ENCODE measurements at regions not wholly inside any gene's neighbourhood (a gene's known extent, or its start where the extent isn't known, plus 50 kb on each side); places are given as distances from the start of the nearest gene placed in this dataset.
"Not testable (repeated sequence)": the region's sequence is repeated elsewhere in the genome, so short reads cannot be mapped to it uniquely, and the experiment has no call there.

DNA sequence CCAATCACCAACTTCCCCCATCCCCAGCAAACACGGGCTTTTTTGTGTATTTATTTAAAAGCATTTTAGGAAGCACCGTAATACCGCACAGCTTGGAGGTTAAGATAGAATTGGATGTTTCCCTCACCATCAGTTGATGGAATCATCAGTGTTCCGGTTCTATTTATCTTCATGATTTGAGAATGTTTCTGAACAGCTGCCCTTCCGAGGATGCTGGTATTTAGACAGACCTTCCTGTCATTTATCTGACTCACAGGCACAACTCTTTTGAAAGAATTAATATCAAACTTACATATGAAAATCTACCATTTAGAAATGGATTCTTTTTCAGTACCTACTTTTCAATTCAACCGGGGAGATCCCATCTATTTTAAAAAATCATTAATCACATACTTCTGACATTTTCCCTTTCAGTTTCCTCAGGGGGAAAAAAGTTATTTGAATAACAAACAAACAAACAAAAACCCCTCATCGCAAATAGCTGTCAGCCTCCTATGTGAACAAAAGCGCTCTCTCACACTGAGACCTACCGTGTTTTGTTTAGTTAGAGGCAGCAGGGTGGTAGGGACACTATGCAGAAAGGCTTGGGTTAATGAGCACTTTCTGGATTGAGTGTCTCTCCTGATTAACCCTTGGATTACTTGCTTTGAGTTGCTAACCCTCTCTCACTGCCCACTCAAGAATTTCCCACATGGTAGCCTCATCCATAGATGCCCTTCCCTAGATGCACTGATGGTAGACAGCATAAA is 189.3 kb downstream of the TM9SF2 start:
- Histone ChIP-seq H3K4me3 (no peak overlapping the region), H3K27ac (peak overlapping the region in 1 of 21 experiments; percentile 12)

DNA sequence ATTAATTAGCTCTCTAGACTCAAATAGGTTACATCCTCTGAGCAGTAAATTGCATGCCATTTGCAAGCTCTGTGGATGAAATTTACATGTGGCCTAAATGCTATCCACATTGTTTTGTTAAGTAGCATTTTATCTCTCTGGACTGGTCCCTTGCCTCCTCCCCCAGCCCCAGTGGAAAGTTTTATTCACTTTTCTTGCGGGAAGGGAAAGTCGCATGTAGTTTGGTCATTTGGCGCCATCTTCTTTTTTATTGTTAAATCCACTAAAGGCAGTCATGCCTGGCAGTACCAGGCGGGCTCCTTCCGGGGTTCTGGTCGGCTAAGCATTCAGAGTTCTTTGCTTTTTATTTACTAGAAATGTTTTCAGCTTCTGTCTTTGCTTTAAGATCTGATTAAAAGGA is 188.7 kb downstream of the TM9SF2 start:
- Histone ChIP-seq H3K27ac (peak overlapping the region in 1 of 21 experiments; percentile 12), H3K4me3 (no peak overlapping the region)

DNA sequence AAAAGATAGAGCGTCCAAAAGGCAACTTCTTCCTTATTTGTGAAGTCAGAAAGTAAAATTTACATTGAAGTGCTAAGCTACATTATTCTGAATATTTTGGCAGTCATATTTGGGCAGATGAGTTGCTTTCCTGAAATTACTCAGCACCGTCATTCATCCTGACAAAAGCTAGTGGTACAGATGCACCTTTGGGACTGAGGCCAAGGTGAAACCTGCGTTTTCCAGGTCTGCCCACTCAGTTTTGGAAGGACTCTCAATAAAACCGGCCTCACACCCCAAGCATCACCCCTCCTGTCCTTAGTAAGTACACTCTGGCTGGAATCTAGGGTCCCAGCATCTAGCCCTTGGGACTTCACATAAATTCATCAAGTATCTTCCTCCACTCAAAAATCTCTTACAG is 187.5 kb downstream of the TM9SF2 start:
- H3K4me3 ChIP-seq = no peak overlapping the region
- peak overlapping the region in 1 of 21 experiments; percentile 5 for H3K27ac ChIP-seq

DNA sequence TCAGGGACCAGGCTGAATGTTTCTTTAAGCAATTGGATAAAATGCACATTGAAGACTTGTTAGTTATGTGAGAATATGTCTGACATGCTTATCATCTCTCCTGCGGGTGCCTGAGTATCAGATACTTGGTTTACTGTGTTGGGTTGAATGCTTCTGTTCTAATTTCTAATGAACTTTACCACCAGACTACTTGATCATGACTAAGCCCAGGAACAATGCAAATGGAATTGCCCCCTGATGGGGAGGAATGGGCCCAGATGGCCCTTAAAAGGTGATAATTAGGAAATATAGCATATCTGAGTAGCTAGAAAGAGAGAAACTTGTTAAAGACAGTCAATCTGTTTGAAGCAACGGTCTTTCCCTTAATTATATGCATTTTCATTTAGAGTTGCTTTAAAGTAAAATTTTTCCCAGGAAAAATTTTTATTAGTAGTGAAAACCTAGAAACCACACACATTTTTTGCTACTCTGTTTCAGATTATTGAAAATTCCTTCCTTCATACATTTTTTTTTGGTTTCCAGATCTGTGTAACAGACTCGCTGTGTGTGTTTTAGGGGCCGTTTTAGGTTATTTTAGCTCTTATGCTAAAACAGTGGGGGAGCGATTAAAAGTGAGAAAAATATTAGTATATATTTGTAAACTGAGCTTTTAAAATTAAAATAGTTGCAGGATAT is 186.6 kb downstream of the TM9SF2 start:
- Histone ChIP-seq H3K27ac (peak overlapping the region in 4 of 21 experiments; percentile 23 to 36 (median 32)), H3K4me3 (no peak overlapping the region)

DNA sequence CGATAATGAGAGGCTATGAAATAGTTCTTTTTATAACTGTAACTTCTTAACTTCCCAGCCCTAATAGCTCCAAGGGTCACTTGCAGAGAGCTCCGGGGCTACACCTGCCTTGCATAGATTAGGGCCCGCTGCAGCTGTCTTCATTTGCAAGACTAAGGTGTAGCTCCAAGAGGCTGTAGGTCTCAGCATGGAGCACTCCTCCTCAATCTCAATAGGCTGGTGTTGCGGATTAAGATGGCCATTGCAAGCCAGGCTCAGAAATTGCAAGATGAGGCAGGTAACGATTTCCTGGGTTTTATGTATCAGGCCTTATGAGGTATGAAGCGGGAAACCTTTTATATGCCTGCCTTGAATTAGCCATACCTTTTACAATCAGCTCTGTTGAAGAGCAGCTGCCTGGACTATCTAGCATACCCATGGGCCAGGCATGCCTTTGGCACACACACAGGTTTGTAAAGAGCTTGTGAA is 185.7 kb downstream of the TM9SF2 start:
- Histone ChIP-seq H3K27ac (peak overlapping the region in 3 of 21 experiments; percentile 23 to 36 (median 29)), H3K4me3 (no peak overlapping the region)

DNA sequence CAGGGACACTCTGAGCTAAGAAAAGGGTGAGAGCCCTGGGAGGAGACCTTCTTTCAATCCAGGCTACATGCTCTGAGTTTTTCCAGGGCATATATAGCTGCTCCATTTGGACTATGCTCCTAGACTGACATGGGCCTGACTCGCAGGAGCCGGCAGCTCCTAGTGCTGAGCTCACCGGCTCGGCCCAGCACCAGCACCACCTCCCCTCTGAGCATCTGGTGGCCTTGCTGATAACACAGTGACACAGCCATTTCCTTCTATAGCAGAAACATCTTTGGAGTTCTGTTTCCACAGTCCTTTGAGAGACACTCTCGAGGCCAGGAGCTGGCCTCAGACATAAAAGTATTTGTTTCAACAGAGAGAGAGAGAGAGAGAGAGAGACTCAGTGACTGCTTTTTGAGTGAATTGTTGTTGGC is 184.9 kb downstream of the TM9SF2 start:
- peak overlapping the region in 2 of 21 experiments; percentile 29 to 36 for H3K27ac ChIP-seq
- no peak overlapping the region for H3K4me3 ChIP-seq

DNA sequence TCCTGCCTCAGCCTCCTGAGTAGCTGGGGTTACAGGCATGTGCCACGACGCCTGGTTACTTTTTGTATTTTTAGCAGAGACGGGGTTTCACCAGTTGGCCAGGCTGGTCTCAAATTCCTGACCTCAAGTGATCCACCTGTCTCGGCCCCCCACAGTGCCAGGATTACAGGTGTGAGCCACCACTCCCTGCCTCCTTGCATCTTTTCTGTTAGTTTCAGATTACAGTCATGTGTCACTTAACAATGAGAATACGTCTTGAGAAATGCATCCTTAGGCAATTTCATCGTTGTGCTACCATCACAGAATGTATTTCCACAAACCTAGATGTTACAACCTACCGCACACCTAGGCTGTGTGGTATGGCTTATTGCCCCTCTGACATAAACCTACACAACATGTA is 180.4 kb downstream of the TM9SF2 start:
- no peak overlapping the region for H3K27ac ChIP-seq
- H3K4me3 ChIP-seq = no peak overlapping the region

DNA sequence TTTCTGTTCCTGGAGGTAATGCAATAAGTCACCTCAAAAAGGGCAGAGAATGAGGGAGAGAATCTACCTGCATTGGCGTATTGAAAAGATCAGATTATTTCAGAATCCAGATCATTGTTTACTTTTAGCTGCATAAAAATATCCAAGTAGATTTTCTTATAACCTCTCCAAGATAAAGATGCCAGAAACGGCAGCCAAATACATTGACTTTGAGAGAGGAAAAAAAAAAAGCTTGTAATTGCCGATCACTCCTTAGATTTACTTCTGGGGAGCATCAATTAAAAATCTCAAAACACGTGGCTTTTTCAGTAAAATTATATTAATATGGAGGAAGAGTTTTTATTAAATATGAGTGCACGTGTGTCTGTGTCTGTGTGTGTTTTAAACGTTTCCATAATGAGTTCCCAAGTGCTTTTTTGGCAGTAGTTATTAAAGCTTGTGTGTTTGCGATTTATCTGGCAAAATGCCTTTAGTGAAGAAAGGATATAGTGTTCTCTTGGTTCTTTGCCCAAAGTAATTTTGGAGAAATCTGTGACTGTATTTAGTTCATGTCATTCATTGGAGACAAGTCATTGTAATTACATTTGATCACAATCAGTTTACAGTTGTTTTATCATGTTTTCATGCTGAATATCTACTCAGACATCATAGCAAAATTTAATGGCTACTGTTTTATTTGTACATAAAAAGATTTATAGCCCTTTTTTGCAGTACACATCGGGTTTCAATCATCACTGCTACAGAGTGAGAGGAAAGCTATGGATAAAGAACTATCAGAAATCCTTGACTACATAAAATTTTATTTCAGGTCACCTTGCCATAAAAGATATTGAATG is 176.1 kb downstream of the TM9SF2 start:
- no peak overlapping the region for H3K4me3 ChIP-seq

DNA sequence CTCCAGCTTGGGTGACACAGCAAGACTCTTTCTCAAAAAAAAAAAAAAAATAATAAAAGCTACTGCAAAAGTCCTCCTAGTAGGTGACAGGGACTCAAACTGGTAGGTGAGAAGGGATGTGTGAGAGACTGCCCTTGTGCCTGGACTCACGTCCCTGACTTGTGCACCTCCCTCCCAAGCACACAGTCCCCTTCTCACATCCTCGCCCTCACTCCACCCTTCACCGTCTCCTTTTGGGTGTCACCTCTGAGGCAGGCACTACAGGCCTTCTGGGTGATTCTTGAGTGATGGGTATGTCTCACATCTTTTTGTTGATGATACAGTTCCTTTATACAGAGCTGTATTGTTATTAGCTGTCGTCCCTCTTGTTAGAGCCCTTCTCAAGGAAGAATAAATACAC is 170.5 kb downstream of the TM9SF2 start:
- Histone ChIP-seq H3K27ac (no peak overlapping the region), H3K4me3 (no peak overlapping the region)

More for the DNA sequence above, 176.1 kb downstream of the TM9SF2 start:
- H3K27ac ChIP-seq = no peak overlapping the region

DNA sequence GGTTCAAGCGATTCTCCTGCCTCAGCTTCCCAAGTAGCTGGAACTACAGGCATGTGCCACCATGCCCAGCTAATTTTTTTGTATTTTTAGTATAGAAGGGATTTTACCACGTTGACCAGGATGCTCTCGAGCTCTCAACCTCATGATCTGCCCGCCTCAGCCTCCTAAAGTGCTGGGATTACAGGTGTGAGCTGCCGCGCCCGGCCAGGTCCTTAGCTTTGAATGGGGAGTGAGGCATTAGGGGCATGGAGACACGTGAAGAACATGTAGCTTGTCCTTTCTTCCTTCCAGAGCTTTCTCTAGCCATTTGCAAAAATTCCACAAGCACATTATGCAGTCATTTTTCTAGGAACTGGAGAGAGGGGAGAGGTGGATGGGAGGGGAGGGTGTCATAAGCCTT is 167.8 kb downstream of the TM9SF2 start:
- H3K4me3 ChIP-seq, H3K27ac ChIP-seq: not testable (repeated sequence)

DNA sequence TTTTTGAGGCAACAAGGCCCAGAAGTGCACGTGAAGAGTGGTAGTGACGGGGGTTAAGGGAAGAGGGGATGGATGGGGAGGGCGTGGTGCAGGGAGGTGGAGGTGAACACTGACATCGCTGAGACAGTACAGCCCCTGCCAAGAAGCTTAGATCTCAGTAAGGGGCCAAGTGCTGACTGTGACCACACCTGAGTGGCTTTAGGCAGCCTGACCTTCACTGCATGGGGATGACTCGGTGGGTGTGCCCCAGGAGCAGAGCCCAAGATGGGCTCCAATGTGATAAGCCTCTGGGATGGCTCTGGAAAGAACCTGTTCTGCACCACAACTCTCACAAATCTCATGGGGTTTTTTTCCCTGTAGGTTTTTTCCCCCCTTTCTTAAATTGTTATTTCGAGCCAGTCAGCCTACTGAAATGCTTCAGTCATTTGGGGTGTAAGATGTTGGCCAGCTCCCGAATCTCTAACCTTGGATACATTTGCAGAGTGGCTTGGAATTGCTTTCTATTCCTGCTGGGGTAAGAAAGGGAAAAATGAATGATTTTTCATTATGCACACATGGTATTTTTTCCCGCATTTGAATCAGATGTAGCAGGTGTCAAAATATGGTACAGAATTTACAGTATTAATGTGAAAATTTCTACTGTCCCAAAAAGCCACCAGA is 165.0 kb downstream of the TM9SF2 start:
- no peak overlapping the region for H3K27ac ChIP-seq
- H3K4me3 ChIP-seq = no peak overlapping the region

DNA sequence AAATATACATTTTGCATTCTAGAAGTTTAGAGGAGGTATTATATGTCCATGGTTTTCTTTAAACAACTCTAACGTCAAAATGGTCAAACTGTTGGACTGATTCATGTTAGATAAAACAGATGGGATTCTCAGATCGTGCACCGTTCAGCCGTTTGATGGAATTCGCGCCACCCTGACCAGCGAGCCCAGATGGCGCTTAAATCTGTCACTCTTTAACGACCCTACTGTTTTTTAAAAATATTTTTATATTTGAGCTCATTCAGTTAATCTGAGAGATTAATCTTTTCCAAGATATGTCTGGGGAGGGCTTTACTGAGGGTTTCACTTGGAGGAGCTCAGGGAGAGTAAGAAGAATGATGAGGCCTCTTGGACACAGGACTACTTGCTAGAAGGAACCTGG is 164.4 kb downstream of the TM9SF2 start:
- no peak overlapping the region for H3K27ac ChIP-seq
- H3K4me3 ChIP-seq = no peak overlapping the region

DNA sequence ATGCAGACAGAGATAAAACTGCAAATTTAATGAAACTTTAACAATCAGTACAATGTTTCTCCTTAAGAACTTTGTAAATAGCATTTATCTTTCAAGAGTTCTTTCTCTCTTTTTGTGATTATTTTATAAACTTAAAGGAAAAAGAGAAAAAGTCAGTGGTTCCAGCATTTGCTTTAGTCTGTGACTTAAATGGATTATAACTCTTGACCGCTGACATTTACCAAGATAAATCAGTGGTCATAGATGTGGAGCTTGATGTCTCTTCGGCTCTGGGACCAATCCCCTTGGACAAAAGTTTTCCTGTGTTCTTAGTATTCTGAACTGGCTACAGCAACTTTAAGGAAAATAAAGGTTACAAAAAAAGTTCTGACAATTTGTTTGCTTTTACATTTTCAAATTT is 162.6 kb downstream of the TM9SF2 start:
- no peak overlapping the region for H3K27ac ChIP-seq
- no peak overlapping the region for H3K4me3 ChIP-seq

DNA sequence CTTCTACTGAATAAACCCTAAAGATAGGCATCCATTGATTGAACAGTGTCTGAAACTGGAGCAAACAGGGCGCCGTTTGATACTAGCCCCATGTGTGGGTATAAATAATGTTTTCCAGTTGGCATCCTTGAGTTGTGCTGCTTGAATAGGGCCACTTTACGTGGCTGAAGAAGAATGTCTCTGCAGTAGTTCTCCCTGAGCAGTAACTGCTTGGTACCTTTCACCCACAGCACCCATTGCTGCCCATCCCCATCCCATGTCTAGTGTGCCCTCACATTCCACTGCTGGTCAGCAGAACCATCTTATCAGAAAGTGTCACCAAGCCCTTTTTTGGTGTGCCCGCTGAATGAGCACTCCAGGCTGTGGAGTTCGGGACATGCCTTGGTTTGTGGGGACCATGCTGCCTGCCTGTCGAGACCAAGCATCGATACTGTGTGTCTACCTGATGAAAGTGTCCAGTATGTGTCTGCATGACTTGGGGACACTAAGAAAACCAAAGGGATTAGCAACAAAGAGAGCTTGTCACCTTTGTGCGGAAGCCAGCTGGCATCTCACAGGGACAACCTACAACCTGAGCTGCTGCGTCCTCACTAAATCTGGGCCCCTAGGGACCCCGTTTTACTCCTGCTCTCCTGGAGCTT is 162.0 kb downstream of the TM9SF2 start:
- Histone ChIP-seq H3K4me3 (no peak overlapping the region), H3K27ac (no peak overlapping the region)

DNA sequence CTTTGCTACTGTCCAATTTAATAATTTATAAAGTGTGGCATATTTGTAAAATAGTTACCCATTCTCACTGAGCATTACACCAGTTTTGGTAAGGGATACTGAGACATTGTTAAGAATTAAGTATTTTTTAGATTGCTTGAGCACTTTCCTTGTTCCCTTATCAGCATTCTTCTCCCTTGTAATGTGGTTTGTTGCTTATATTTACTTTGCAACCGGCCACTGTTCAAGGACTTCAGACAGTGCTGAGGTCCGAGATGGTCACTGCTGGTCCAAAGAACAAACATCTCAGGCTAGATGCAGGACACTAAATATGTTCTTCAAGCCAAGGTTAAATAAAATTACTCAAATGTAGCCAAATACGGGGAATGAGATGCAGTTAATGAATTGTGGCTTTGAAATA is 161.4 kb downstream of the TM9SF2 start:
- no peak overlapping the region for H3K4me3 ChIP-seq
- H3K27ac ChIP-seq = no peak overlapping the region

DNA sequence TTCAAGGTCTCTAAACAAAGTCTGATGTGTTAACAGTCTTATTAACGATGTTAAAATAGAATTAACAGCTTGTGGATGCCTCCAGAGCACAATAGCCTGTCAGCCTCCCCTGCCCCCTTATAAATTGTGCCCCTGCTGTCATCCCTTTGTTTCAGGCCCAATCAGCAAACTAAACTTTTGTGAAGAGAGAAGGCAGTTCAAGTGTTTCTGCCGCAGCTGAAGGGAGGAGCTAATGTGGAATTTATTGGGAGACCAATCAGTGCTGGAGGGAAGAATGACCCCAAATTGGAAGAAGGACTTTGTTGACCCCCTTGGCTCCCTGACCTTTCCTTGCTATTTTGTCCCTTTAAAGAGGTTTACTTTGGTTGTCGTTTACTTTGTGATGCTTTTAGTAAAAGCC is 160.5 kb downstream of the TM9SF2 start:
- H3K27ac ChIP-seq = no peak overlapping the region
- no peak overlapping the region for H3K4me3 ChIP-seq

DNA sequence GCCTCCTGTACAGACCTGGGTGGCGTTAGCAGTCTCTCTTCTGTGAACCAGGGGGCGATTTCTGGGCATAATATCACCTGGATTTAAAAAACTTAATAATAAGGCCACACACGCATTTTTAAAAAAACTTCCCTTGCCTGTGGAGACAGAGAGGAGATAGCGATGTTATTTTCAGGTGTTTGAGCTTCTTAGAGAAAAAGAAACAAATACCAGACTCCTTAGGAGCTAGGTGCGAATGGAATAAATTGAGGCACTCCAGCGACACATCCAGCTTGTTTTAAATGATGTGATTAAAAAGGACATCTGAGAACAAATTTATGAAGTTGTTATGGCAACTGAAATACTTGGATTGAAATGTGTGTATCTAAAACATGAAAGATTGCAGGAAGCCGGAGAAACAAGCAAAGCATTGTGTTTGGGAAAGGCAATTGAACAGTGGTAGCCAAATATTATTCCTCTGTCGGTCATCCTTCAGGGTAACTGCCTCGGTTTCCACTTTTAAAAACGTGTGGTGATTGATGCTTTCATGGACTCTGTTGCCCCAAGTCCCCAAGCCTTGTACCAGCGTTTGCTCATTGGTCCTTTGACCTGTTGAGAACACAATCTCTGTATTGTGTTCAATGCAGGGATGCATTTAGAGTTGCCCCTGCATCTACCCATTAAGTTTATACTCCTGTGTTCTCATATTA is 158.7 kb downstream of the TM9SF2 start:
- Histone ChIP-seq H3K4me3 (no peak overlapping the region), H3K27ac (peak overlapping the region in 1 of 21 experiments; percentile 93)

DNA sequence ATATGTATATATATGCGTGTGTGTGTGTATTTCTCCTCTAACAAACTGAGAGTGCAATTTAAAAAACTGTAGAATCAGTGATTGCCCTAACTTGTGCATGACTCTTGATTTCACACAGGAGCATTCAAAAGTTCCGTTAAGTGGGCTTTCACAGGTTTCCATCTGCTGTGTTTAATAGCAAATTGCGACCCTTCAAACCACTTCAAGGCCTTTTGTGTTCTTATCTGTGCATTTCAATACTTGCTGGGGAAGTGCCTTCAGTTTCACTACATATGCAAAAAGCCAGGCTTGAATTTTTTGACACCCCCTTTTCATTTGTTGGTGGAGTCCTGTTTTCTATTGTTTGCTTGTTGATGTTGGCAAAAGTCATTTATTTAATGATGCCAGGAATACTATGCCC is 158.0 kb downstream of the TM9SF2 start:
- Histone ChIP-seq H3K4me3 (no peak overlapping the region), H3K27ac (peak overlapping the region in 6 of 21 experiments; percentile 81 to 93 (median 84))

Measured in skin epidermis (tissue), 12 donors.